DOHH2 (cell line): ENCODE measurements at regions not wholly inside any gene's neighbourhood (a gene's known extent, or its start where the extent isn't known, plus 50 kb on each side); places are given as distances from the start of the nearest gene placed in this dataset.

Source experiments
- H3F3A ChIP-seq: fragments of 200-600 bp; sonication (generic), shearing (Covaris generic); 2 replicates; pipeline ENCODE4 v1.6.0; 2016; ENCODE audit warnings: antibody characterized with exemption, mild to moderate bottlenecking; ENCODE audit not compliant: control insufficient read depth, insufficient read depth
- H3K27ac ChIP-seq: fragments of 200-600 bp; sonication (generic); 2 replicates; pipeline ENCODE4 v1.5.1; 2014; ENCODE audit warnings: low read depth, mild to moderate bottlenecking, low read length, moderate library complexity
- H3K27me3 ChIP-seq: fragments of 200-600 bp; sonication (generic); 2 replicates; pipeline ENCODE4 v1.6.1; 2014; ENCODE audit warnings: mild to moderate bottlenecking, low read length, mixed read lengths; ENCODE audit not compliant: control insufficient read depth
- H3K36me3 ChIP-seq: fragments of 200-600 bp; sonication (generic); 2 replicates; pipeline ENCODE4 v1.6.1; 2014; ENCODE audit warnings: mild to moderate bottlenecking, low read length, moderate library complexity, mixed read lengths; ENCODE audit not compliant: control insufficient read depth
- H3K4me1 ChIP-seq: fragments of 200-600 bp; sonication (generic); 2 replicates; pipeline ENCODE4 v1.6.1; 2014; ENCODE audit warnings: mild to moderate bottlenecking, low read length, mixed read lengths; ENCODE audit not compliant: control insufficient read depth
- H3K4me2 ChIP-seq: fragments of 200-600 bp; sonication (generic); 2 replicates; pipeline ENCODE4 v1.6.0; 2014; ENCODE audit warnings: mild to moderate bottlenecking, low read length, moderate library complexity
- H3K4me3 ChIP-seq: fragments of 200-600 bp; sonication (generic); 2 replicates; pipeline ENCODE4 v1.5.1; 2014; ENCODE audit warnings: mild to moderate bottlenecking, low read length, mixed read lengths
- H3K79me2 ChIP-seq: fragments of 200-600 bp; sonication (generic); 2 replicates; pipeline ENCODE4 v1.6.1; 2014; ENCODE audit warnings: mild to moderate bottlenecking, low read length, mixed read lengths; ENCODE audit not compliant: control insufficient read depth
- H3K9me2 ChIP-seq: fragments of 200-600 bp; sonication (generic); replicated peaks from 2 replicates; pipeline ENCODE4 v1.6.1; 2014; ENCODE audit warnings: mild to moderate bottlenecking, low read length, mixed read lengths; ENCODE audit not compliant: control insufficient read depth
- H3K9me3 ChIP-seq: fragments of 200-600 bp; sonication (generic); 2 replicates; pipeline ENCODE4 v1.6.1; 2014; ENCODE audit warnings: antibody characterized with exemption, low read length, mixed read lengths; ENCODE audit not compliant: control insufficient read depth, insufficient read depth
- H4K20me1 ChIP-seq: fragments of 200-600 bp; sonication (generic); 2 replicates; pipeline ENCODE4 v1.6.0; 2014; ENCODE audit warnings: low read depth, mild to moderate bottlenecking, antibody characterized with exemption, low read length, moderate library complexity; ENCODE audit not compliant: control insufficient read depth, insufficient read depth
- CTCF ChIP-seq: fragments of 200-600 bp; sonication (generic); IDR thresholded peaks from one replicate; pipeline ENCODE4 v1.5.1; 2014; ENCODE audit warnings: antibody characterized with exemption, mild to moderate bottlenecking, low read depth, low read length; ENCODE audit not compliant: poor library complexity, severe bottlenecking
- EZH2phosphoT487 ChIP-seq: fragments of 200-600 bp; sonication (generic); IDR thresholded peaks from 2 replicates; pipeline ENCODE4 v1.6.1; 2017; ENCODE audit warnings: borderline replicate concordance, mild to moderate bottlenecking, antibody characterized with exemption, low read length, moderate library complexity, mixed read lengths

- H3K4me2 ChIP-seq = no peak overlapping the region
- H3K9me3 ChIP-seq = no peaks in the 10 kb centered on the region
- H3K4me3 ChIP-seq = no peak overlapping the region
- H3K27ac ChIP-seq = no peak overlapping the region
- H4K20me1 ChIP-seq = no peaks in the 10 kb centered on the region
- H3F3A ChIP-seq = no peaks in the 10 kb centered on the region
- H3K9me2 ChIP-seq = no peaks in the 10 kb centered on the region
- H3K4me1 ChIP-seq = no peaks in the 10 kb centered on the region
- TF ChIP-seq CTCF = no peak
- TF ChIP-seq EZH2phosphoT487 = no peak
- peaks cover 4% of the 10 kb centered on the region; the same call in 1 of the 2 replicates for H3K27me3 ChIP-seq
- no peaks in the 10 kb centered on the region for H3K36me3 ChIP-seq
- H3K79me2 ChIP-seq = no peaks in the 10 kb centered on the region
Measured at GRCh38 chr1:112272101-112272772, 123.8 kb upstream of the CTTNBP2NL start.

GRCh38 chr1:112284796-112285195, 111.2 kb upstream of the CTTNBP2NL start:
- Histone ChIP-seq H3K4me3 (no peak overlapping the region), H4K20me1 (no peaks in the 10 kb centered on the region), H3K4me2 (no peak overlapping the region), H3K36me3 (no peaks in the 10 kb centered on the region), H3F3A (no peaks in the 10 kb centered on the region), H3K79me2 (no peaks in the 10 kb centered on the region), H3K27me3 (no peaks in the 10 kb centered on the region; the same call in 1 of the 2 replicates), H3K9me2 (no peaks in the 10 kb centered on the region), H3K9me3 (no peaks in the 10 kb centered on the region), H3K27ac (no peak overlapping the region), H3K4me1 (no peaks in the 10 kb centered on the region)
- no peak for TF ChIP-seq CTCF

- Histone ChIP-seq H3K9me2 (no peaks in the 10 kb centered on the region), H3K27me3 (no peaks in the 10 kb centered on the region; the same call in 1 of the 2 replicates), H3K4me2 (no peak overlapping the region), H3K27ac (no peak overlapping the region), H3K9me3 (no peaks in the 10 kb centered on the region), H3K79me2 (no peaks in the 10 kb centered on the region), H3K4me1 (no peaks in the 10 kb centered on the region), H3F3A (no peaks in the 10 kb centered on the region), H4K20me1 (no peaks in the 10 kb centered on the region), H3K36me3 (no peaks in the 10 kb centered on the region), H3K4me3 (no peak overlapping the region)
- TF ChIP-seq CTCF (no peak), EZH2phosphoT487 (no peak)
Measured at GRCh38 chr1:112285316-112285715, 110.7 kb upstream of the CTTNBP2NL start.
